Hepatocyte (in vitro differentiated cells): ENCODE measurements at regions not wholly inside any gene's neighbourhood (a gene's known extent, or its start where the extent isn't known, plus 50 kb on each side); places are given as distances from the start of the nearest gene placed in this dataset.
A peak's percentile ranks its signal among the peaks of the same experiment; 100 is the strongest.

Source experiments
- CTCF ChIP-seq: fragments of 200-600 bp; sonication (generic); IDR thresholded peaks from 2 replicates; pipeline ENCODE4 v1.5.1; 2016; ENCODE audit warnings: antibody characterized with exemption, mild to moderate bottlenecking; ENCODE audit not compliant: poor library complexity
- EZH2phosphoT487 ChIP-seq: fragments of 200-600 bp; sonication (generic); IDR thresholded peaks from one replicate; pipeline ENCODE4 v1.6.1; 2018; ENCODE audit warnings: antibody characterized with exemption, mild to moderate bottlenecking, low read depth, moderate library complexity; ENCODE audit not compliant: unreplicated experiment, severe bottlenecking

GRCh38 chr17:13735444-13735843 is 133.7 kb upstream of the HS3ST3A1 start:
- peak; percentile 5 for TF ChIP-seq CTCF
- TF ChIP-seq EZH2phosphoT487: no peak
